ENCODE measurements at regions not wholly inside any gene's neighbourhood (a gene's known extent, or its start where the extent isn't known, plus 50 kb on each side); places are given as distances from the start of the nearest gene placed in this dataset.

- Histone ChIP-seq H3K27me3 (no peaks in the 10 kb centered on the region), H3K4me1 (no peaks in the 10 kb centered on the region), H3K9me3 (no peaks in the 10 kb centered on the region), H3K4me3 (no peak overlapping the region), H3K36me3 (no peaks in the 10 kb centered on the region), H3K27ac (no peak overlapping the region)
- TF ChIP-seq CTCF (IDR thresholded peaks at IDR 0.05) = no peak
- ATAC-seq (no peak), DNase-seq (no peak)
- intact Hi-C loops (cut with DNase I) = no loop called here
These were observed 1355.7 kb upstream of the ADGRL2 start for GRCh38 chr1:80445033-80445432.

- H3K27ac ChIP-seq = no peak overlapping the region
- ATAC-seq (no peak), DNase-seq (no peak)
- H3K9me3 ChIP-seq = no peaks in the 10 kb centered on the region
- no peak for TF ChIP-seq CTCF (IDR thresholded peaks at IDR 0.05)
- H3K27me3 ChIP-seq = no peaks in the 10 kb centered on the region
- intact Hi-C loops (cut with DNase I) = no loop called here
- no peaks in the 10 kb centered on the region for H3K36me3 ChIP-seq
- H3K4me1 ChIP-seq = no peaks in the 10 kb centered on the region
- no peak overlapping the region for H3K4me3 ChIP-seq
These were observed 1356.6 kb upstream of the ADGRL2 start for GRCh38 chr1:80444171-80444570.

GRCh38 chr1:80441664-80442063 is 1359.1 kb upstream of the ADGRL2 start:
- H3K36me3 ChIP-seq = no peaks in the 10 kb centered on the region
- ATAC-seq (no peak), DNase-seq (no peak)
- H3K4me3 ChIP-seq = no peak overlapping the region
- intact Hi-C loops (cut with DNase I) = no loop called here
- H3K27ac ChIP-seq = no peak overlapping the region
- H3K9me3 ChIP-seq = no peaks in the 10 kb centered on the region
- no peaks in the 10 kb centered on the region for H3K27me3 ChIP-seq
- no peaks in the 10 kb centered on the region for H3K4me1 ChIP-seq
- no peak for TF ChIP-seq CTCF (IDR thresholded peaks at IDR 0.05)

GRCh38 chr1:80436851-80437250 is 1363.9 kb upstream of the ADGRL2 start:
- ATAC-seq (no peak), DNase-seq (no peak)
- intact Hi-C loops (cut with DNase I) = no loop called here
- Histone ChIP-seq H3K9me3 (no peaks in the 10 kb centered on the region), H3K27me3 (no peaks in the 10 kb centered on the region), H3K4me1 (no peaks in the 10 kb centered on the region), H3K27ac (no peak overlapping the region), H3K36me3 (no peaks in the 10 kb centered on the region), H3K4me3 (no peak overlapping the region)
- TF ChIP-seq CTCF (IDR thresholded peaks at IDR 0.05) = no peak

- Histone ChIP-seq H3K4me1 (no peaks in the 10 kb centered on the region), H3K27ac (no peak overlapping the region), H3K36me3 (no peaks in the 10 kb centered on the region), H3K4me3 (no peak overlapping the region), H3K27me3 (no peaks in the 10 kb centered on the region), H3K9me3 (no peaks in the 10 kb centered on the region)
- ATAC-seq (no peak), DNase-seq (no peak)
- intact Hi-C loops (cut with DNase I) = no loop called here
- no peak for TF ChIP-seq CTCF (IDR thresholded peaks at IDR 0.05)
These were observed 1372.9 kb upstream of the ADGRL2 start for GRCh38 chr1:80427881-80428280.

GRCh38 chr1:80424249-80424648 is 1376.5 kb upstream of the ADGRL2 start:
- no peaks in the 10 kb centered on the region for H3K36me3 ChIP-seq
- H3K9me3 ChIP-seq = no peaks in the 10 kb centered on the region
- H3K27me3 ChIP-seq = no peaks in the 10 kb centered on the region
- intact Hi-C loops (cut with DNase I) = no loop called here
- ATAC-seq = no peak
- DNase-seq = no peak
- H3K27ac ChIP-seq = no peak overlapping the region
- no peaks in the 10 kb centered on the region for H3K4me1 ChIP-seq
- no peak for TF ChIP-seq CTCF (IDR thresholded peaks at IDR 0.05)
- no peak overlapping the region for H3K4me3 ChIP-seq
